GM21723 (cell line): ENCODE measurements at regions not wholly inside any gene's neighbourhood (a gene's known extent, or its start where the extent isn't known, plus 50 kb on each side); places are given as distances from the start of the nearest gene placed in this dataset.
"Not testable (repeated sequence)": the region's sequence is repeated elsewhere in the genome, so short reads cannot be mapped to it uniquely, and the experiment has no call there.

Experiments used
- ATAC-seq: cut with Tn5 transposase; IDR thresholded peaks from one replicate; pipeline ENCODE4 v1.9.1; 2021; ENCODE audit warnings: mild to moderate bottlenecking, moderate library complexity; ENCODE audit not compliant: unreplicated experiment

GRCh38 chr10:118944959-118945633 lies 84.4 kb upstream of the NANOS1 start:
- no peak for ATAC-seq

- no peak for ATAC-seq
Measured at GRCh38 chr10:118948786-118949185, 80.7 kb upstream of the NANOS1 start.

DNA sequence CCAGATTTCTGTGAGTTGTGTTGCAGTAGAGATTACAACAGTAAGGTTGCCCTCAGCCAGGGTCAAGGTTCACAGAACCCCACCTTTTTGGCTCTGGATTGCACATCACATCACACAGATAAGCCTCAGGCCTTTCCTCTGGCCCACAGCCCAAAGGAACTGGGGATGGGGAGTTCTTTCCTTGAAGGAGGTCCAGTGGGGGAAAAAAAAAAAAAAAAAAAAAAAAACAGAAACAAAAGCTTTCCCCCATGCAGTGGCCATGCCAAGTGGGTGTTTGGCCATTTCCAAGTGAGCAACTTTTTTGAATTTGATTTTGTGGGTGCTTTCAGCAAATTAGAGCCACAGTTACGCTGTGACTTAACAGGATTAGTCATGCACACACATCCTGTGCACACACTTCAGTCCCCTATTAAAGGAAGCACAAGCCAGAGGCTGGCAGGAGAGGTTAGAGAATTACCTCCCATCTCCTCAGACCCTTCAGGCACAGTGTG lies 79.3 kb upstream of the NANOS1 start:
- no peak for ATAC-seq

GRCh38 chr10:118950997-118951637 lies 78.4 kb upstream of the NANOS1 start:
- ATAC-seq, result no peak

GRCh38 chr10:118952493-118953295 lies 76.8 kb upstream of the NANOS1 start:
- ATAC-seq, result no peak

DNA sequence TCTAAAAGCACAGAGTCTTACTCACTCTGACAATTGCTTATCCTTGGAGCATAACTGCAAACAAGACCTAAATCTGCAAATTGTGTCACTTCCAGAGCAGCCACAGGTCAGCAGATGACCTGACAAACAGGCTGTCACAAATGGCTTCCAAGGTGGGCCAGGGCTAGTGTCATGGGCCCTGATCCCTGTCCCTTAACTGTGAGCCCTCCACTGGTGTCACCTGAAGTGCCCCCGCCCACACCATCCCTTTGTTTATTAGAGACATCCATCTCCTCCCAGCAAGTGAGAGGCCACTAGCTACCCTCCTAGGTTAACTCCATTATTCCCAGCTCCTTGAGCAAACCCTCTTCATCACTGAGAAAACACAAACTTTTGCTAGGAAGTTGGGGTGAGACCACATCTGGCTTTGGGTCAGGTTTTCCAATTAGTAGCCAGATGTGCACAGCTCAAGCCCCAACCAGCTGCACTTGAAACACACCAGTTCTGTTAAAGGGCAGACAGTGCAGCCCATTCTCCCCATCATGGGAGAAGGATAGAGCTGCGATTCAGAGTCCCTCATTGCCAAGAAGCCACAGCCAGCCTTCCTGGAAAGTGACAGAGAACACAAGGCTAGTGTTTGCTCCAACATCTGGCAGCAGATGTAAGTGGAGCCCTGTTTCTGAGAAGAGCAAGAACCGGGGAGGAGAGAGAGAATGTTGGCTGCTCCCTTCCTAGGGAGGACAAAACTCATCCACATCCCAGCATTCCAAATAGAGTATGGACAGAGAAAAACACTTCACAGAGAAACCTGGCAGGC lies 75.7 kb upstream of the NANOS1 start:
- no peak for ATAC-seq

DNA sequence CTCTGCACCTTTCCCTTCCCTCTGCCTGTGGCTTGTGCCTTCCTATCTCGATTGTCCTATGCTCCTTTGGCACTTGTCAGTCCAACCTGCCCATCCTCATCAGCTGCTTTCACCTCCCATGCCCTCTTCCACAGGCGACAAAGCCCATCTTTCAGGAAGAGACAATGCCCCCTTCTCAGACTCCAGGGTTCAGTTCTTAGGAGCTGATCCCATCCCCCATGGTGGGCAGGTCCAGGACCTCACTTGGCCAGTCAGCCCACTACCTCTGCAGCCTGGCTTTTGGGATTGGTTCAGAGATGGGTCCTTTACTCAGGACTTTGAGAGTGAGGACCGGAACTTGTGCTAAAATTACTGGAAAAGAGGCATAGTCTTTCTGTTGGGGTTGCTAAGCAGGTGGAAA lies 74.0 kb upstream of the NANOS1 start:
- no peak for ATAC-seq

- ATAC-seq, result no peak
Measured at GRCh38 chr10:118955951-118956801, 73.3 kb upstream of the NANOS1 start.

DNA sequence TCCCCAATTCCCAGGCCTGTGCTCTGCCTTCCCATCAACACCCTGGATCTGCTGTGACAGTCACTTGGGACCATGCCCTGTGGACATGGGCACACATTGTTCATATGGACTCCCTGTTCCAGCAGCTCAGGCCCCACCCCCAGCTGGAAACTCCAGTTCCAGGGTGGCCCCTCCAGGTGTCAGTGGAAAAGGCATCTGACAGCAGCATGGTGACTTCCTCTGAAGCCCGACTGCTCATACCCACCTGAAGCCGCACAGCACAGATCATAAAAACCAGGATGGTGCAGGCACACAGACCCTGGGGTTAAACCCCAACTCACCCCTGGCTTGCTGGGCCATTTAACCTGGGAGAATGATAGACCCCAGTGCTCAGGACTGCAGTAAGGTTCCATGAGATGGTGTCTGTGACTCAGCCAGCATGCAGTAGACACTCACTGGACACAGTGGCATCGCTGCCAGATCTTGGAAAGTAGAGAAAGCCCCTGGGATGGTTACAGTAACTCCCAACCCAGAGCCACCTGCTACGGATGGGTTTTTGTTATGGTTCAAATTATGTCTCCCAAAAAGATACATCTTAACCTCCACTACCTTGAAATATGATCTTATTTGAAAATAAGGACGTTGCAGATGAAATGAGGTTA lies 72.6 kb upstream of the NANOS1 start:
- no peak for ATAC-seq

DNA sequence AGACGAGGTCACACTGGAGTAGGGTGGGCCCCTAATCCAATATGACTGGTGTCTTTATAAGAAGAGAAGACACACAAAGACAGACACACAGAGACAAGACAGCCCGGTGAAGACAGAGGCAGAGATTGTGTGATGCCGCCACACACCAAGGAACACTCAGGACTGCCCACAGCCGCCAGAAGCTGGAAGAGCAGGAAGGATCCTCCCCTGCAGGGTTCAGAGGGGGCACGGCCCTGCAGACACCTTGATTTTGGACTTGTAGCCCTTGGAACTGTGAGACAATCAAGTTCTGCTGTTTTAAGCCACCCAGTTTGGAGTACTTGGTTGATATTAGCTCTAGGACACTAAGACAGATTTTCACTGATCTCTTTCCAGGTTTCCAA lies 72.1 kb upstream of the NANOS1 start:
- no peak for ATAC-seq

DNA sequence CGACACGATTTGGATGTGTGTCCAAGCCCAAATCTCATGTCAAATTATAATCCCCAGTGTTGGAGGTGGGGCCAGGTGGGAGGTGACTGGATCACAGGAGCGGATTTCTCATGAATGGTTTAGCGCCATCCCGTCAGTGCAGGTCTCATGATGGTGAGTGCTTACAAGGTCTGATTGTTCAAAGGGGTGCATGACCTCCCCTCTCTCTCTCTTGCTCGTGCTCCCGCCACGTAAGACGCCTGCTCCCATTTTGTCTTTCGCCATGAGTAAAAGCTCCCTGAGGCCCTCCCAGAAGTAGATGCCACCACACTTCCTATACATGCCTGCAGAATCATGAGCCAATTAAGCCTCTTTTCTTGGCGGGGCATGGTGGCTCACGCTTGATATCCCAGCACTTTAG lies 71.5 kb upstream of the NANOS1 start:
- no peak for ATAC-seq

DNA sequence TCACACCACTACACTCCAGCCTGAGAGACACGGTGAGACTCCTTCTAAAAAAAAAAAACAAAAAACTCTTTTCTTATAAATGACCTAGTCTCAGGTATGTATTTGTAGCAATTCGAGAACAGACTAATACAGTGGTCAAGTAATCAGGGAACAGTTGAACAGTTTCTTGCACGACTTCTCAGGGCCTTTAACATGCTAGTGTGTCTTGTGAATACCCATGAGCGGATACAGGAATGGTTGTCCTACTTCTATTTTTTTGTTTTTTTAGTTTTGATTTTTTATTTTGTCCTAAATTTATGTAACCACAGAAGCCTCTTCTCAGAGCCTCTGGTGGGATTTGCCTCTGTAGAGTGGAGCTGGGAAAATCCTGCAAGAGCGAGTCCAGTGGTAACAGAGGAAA lies 71.0 kb upstream of the NANOS1 start:
- no peak for ATAC-seq

DNA sequence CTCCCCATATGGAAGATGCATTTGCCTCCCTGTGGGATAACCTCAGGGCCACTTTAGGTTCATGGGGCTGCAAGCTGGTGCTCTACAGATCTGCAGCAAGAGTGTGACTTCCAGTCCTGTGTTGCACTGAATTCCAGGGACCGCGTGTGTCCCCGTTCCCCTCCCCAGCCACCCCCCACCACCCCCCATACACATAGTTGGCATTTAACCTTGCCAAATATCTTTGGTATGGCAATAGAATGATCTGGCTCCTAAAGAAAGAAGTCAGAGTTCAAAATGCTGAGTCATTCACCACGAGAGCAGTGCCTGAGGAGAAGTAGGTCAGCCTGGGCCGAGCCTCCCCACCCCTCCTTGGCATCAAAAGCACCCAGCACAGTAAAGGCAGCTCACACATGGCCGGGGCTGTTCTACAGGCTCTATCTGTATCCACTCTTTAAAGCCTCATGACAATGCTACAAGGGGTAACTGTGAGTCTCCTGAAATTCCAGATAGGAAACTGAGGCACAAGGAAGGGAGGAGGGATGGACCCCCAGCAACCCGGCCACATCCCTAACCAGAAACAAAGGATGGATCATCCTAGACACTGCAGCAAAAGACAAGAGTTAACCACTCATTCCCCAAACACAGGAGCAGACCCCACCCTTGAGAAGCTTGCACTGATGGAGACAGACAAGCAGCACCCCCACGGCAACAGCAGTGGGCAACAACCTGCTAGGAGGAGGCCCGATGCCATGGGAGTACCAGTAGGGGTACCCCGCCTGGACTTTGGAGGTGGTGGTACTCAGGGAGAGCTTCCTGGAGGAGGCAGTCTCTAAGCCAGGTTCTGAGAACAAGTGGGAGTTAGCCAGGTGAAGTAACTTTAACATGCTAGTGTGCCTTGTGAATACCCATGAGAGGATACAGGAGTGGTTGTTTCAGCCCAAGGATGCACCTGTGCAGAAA lies 70.3 kb upstream of the NANOS1 start:
- ATAC-seq, result no peak

DNA sequence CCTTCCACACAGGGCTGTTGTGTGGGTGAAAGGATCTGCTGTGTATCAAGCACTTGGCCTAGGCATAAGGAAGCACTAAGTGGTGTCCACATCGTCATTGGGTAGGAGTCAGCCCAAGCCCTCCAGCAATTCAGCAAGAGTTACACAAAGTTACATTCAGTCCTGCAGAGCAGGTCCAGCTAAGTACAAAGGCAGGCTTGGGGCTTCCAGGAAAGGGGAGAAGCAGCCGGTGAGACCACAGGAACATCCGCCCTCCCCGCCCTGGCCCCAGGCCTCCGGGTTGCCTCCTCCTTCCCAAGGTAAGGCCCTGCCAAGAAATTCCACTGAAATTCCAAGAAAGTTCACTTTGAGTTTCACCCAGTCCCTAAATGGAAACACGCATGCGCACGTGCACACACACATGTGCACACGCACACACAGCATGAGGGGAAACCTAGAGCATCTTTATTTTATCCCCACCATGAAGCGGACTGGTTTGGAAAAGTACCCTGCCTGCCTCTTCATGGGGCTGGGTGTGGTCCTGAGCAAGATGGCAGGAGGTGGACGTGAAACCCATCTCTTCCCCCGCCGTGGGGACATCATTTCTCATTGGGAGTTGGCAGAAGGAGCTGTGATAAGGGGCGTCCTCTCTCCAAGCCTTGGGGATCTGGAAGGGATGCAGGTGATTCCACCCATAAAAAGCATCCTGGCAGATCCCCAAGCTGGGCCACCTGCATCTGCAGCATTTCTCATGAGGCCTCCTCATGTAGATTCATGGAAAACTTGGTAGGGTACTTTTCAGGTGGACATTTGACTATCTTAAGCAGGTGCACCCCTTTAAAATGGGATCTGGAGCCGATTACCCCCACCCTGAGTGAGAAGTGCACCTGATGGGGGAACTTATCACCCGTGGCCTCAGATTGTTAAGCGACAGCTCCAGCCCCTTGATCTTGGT lies 69.1 kb upstream of the NANOS1 start:
- no peak for ATAC-seq

DNA sequence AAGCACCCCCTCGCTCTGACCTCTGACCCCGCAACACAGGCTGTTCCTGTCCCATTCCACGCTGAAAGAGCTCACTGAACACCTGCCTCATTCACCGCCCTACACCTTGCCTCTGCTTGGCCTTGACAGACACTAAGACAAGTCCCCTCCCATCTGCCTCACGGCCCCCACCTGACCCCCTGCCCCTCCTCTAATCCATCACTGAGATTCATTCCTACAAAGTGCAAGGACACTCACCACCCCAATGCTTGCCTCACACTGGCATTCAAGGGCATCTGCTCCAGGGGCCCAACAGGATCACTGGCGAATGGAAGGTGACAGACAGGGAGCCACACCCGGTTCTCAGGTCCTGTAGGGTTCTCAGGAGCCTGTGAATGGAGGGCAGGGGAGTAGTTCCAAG lies 68.1 kb upstream of the NANOS1 start:
- ATAC-seq, result no peak

GRCh38 chr10:118962331-118962868 lies 67.1 kb upstream of the NANOS1 start:
- ATAC-seq, result not testable (repeated sequence)

GRCh38 chr10:118963341-118963740 lies 66.2 kb upstream of the NANOS1 start:
- ATAC-seq, result no peak
